SU-DHL-6 (cell line): ENCODE measurements at regions not wholly inside any gene's neighbourhood (a gene's known extent, or its start where the extent isn't known, plus 50 kb on each side); places are given as distances from the start of the nearest gene placed in this dataset.

Source experiments
- EZH2phosphoT487 ChIP-seq: fragments of 200-600 bp; sonication (generic), shearing (Covaris generic); conservative IDR thresholded peaks from 2 replicates; pipeline ENCODE4 v1.6.1; 2018; ENCODE audit warnings: mild to moderate bottlenecking, antibody characterized with exemption, low read length, moderate library complexity, mixed read lengths
- TF ChIP-seq, protein P1 (sequence below): fragments of 200-600 bp; sonication (generic); IDR thresholded peaks from one replicate; pipeline ENCODE4 v1.5.1; 2017; ENCODE audit warnings: antibody characterized with exemption, mild to moderate bottlenecking, low read length, moderate library complexity; ENCODE audit not compliant: insufficient read depth, poor library complexity, severe bottlenecking

DNA sequence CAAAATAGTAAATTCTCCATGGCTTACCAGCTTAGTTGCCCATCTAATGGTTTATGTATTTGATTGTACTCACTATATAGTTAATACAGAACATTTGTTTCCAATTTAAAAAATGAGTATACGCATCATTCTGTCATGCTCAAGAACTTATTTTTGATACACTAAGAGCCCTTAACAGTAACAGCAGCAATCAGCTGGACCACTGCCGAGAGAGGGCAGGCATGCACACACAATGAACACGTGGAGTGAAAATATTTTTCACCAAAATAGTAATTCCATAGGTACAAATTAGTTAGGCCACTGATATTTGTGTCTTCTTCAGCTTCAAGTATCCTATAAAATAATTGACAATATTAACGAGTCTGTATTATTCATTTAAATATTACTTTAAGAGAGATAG, 109.9 kb downstream of the KLF12 start:
- TF ChIP-seq, protein P1, sequence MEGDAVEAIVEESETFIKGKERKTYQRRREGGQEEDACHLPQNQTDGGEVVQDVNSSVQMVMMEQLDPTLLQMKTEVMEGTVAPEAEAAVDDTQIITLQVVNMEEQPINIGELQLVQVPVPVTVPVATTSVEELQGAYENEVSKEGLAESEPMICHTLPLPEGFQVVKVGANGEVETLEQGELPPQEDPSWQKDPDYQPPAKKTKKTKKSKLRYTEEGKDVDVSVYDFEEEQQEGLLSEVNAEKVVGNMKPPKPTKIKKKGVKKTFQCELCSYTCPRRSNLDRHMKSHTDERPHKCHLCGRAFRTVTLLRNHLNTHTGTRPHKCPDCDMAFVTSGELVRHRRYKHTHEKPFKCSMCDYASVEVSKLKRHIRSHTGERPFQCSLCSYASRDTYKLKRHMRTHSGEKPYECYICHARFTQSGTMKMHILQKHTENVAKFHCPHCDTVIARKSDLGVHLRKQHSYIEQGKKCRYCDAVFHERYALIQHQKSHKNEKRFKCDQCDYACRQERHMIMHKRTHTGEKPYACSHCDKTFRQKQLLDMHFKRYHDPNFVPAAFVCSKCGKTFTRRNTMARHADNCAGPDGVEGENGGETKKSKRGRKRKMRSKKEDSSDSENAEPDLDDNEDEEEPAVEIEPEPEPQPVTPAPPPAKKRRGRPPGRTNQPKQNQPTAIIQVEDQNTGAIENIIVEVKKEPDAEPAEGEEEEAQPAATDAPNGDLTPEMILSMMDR = no peak
- TF ChIP-seq EZH2phosphoT487 = no peak
